ENCODE measurements at regions not wholly inside any gene's neighbourhood (a gene's known extent, or its start where the extent isn't known, plus 50 kb on each side); places are given as distances from the start of the nearest gene placed in this dataset.
"Not testable (repeated sequence)": the region's sequence is repeated elsewhere in the genome, so short reads cannot be mapped to it uniquely, and the experiment has no call there.

GRCh38 chr10:45564303-45564959, 108.1 kb downstream of the ZFAND4 start:
- no peak for DNase-seq (ENCODE audit: low read depth)
- TF ChIP-seq, protein P1, sequence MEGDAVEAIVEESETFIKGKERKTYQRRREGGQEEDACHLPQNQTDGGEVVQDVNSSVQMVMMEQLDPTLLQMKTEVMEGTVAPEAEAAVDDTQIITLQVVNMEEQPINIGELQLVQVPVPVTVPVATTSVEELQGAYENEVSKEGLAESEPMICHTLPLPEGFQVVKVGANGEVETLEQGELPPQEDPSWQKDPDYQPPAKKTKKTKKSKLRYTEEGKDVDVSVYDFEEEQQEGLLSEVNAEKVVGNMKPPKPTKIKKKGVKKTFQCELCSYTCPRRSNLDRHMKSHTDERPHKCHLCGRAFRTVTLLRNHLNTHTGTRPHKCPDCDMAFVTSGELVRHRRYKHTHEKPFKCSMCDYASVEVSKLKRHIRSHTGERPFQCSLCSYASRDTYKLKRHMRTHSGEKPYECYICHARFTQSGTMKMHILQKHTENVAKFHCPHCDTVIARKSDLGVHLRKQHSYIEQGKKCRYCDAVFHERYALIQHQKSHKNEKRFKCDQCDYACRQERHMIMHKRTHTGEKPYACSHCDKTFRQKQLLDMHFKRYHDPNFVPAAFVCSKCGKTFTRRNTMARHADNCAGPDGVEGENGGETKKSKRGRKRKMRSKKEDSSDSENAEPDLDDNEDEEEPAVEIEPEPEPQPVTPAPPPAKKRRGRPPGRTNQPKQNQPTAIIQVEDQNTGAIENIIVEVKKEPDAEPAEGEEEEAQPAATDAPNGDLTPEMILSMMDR (IDR thresholded peaks at IDR 0.05; ENCODE audit: low read depth, low read length, missing control alignments): no peak
- H3K4me3 ChIP-seq (ENCODE audit: low read depth, low read length): no peak overlapping the region

- TF ChIP-seq, protein P1 (IDR thresholded peaks at IDR 0.05; ENCODE audit: low read depth, low read length, missing control alignments): no peak
- H3K4me3 ChIP-seq (ENCODE audit: low read depth, low read length): no peak overlapping the region
- no peak for DNase-seq (ENCODE audit: low read depth)
These were observed 110.6 kb downstream of the ZFAND4 start for GRCh38 chr10:45561952-45562351.

DNA sequence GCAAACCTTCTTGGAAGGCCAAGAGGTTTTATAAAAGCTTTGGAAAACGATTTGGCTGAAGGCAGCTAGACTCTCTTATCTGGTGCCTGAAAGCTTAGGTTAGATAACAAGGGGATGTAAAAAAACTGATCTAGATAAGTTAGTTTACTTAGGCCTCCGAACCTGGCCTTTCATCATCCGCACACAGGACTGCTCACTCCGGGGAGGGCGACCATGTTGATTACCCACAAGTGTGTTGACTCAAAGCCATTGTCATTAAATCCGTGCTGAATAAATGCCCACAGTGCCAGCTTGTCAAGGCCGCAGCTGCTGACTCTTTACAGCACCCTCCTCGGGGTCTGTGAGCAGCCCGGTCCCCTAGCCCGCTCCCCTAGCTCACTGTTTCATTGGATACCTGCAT, 112.3 kb downstream of the ZFAND4 start:
- H3K4me3 ChIP-seq (ENCODE audit: low read depth, low read length): no peak overlapping the region
- no peak for DNase-seq (ENCODE audit: low read depth)
- TF ChIP-seq, protein P1 (IDR thresholded peaks at IDR 0.05; ENCODE audit: low read depth, low read length, missing control alignments): no peak

GRCh38 chr10:45558425-45558824, 114.1 kb downstream of the ZFAND4 start:
- H3K4me3 ChIP-seq (ENCODE audit: low read depth, low read length): no peak overlapping the region
- DNase-seq (ENCODE audit: low read depth): no peak
- TF ChIP-seq, protein P1 (IDR thresholded peaks at IDR 0.05; ENCODE audit: low read depth, low read length, missing control alignments): no peak

- TF ChIP-seq, protein P1 (IDR thresholded peaks at IDR 0.05; ENCODE audit: low read depth, low read length, missing control alignments): no peak
- H3K4me3 ChIP-seq (ENCODE audit: low read depth, low read length): no peak overlapping the region
- DNase-seq (ENCODE audit: low read depth): no peak
These were observed 115.2 kb downstream of the ZFAND4 start for GRCh38 chr10:45557275-45557905.

DNA sequence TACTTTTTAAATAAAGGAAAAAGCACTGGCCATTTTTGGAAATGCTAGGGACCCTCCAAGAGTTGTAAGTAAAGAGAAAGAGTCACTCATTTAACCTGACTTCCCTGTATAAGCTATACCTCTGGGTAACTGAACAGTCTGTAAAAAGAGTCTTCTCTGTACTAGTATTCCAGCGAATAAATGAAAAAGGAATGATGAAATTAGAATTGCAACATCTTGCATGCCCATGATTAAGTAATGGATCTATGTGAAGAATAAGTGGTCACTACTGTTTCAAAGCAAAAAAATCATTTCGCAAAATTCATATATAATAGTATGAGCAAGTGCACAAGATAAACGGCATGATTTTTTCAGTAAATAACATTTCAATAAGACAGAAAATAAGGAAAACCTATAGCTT, 116.8 kb downstream of the ZFAND4 start:
- H3K4me3 ChIP-seq (ENCODE audit: low read depth, low read length): no peak overlapping the region
- DNase-seq (ENCODE audit: low read depth): no peak
- TF ChIP-seq, protein P1 (IDR thresholded peaks at IDR 0.05; ENCODE audit: low read depth, low read length, missing control alignments): no peak

DNA sequence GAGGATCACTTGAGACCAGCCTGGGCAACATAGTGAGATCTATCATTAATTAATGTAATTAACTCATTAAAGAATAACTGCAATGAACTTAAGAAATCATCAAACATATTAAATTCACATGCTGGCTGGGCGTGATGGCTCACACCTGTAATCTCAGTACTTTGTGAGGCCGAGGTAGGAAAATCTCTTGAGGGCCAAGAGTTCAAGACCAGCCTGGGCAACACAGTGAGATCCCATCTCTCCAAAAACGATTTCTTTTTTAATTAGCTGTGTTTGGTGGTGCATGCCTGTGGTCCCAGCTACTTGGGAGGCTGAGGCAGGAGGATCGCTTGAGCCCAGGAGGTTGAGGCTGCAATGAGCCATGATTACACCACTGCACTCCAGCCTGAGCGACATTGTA, 117.2 kb downstream of the ZFAND4 start:
- DNase-seq (ENCODE audit: low read depth); H3K4me3 ChIP-seq (ENCODE audit: low read depth, low read length): not testable (repeated sequence)

Measured in GM12864 (cell line).